GM12878 (cell line): ENCODE measurements at regions not wholly inside any gene's neighbourhood (a gene's known extent, or its start where the extent isn't known, plus 50 kb on each side); places are given as distances from the start of the nearest gene placed in this dataset.

Experiments used
- DPF2 ChIP-seq: fragments of 450-650 bp; IDR thresholded peaks from 2 replicates; pipeline ENCODE4 v1.6.1; 2017; ENCODE audit warnings: mild to moderate bottlenecking
- IKZF2 ChIP-seq, 2 experiments: fragments of 450-650 bp; IDR thresholded peaks; 2 replicates each; pipeline ENCODE4 v1.6.1; 2017; ENCODE audit warnings: mild to moderate bottlenecking in 2 of 2, moderate library complexity in 2 of 2
- SMAD5 ChIP-seq: IDR thresholded peaks from 2 replicates; pipeline ENCODE4 v1.6.1; 2016; ENCODE audit warnings: antibody characterized with exemption, low read depth
- ZBTB40 ChIP-seq: fragments of 450-650 bp; IDR thresholded peaks from 2 replicates; pipeline ENCODE4 v1.6.1; 2016; ENCODE audit warnings: mild to moderate bottlenecking, moderate library complexity, borderline replicate concordance
- TF ChIP-seq, protein P1 (sequence below): fragments of 450-650 bp; IDR thresholded peaks from 2 replicates; pipeline ENCODE4 v1.6.1; 2017; ENCODE audit warnings: mild to moderate bottlenecking, low read depth, inconsistent platforms; ENCODE audit not compliant: poor library complexity, severe bottlenecking
- TF ChIP-seq, protein P2 (sequence below): fragments of 150-350 bp; IDR thresholded peaks from 2 replicates; pipeline ENCODE4 v1.6.1; 2016; ENCODE audit warnings: low read depth, low read length
- TF ChIP-seq, protein P3 (sequence below): IDR thresholded peaks from 2 replicates; pipeline ENCODE4 v1.6.1; 2011; ENCODE audit warnings: low read depth, low read length, improper control_type of control experiment, borderline replicate concordance

GRCh38 chr3:127375151-127375930 lies 87.5 kb upstream of the PRR20G start (continued):
- TF ChIP-seq ZBTB40 (no peak), IKZF2 (IDR thresholded peaks at IDR 0.05) (no peak), DPF2 (no peak), SMAD5 (no peak)
- TF ChIP-seq, protein P1, sequence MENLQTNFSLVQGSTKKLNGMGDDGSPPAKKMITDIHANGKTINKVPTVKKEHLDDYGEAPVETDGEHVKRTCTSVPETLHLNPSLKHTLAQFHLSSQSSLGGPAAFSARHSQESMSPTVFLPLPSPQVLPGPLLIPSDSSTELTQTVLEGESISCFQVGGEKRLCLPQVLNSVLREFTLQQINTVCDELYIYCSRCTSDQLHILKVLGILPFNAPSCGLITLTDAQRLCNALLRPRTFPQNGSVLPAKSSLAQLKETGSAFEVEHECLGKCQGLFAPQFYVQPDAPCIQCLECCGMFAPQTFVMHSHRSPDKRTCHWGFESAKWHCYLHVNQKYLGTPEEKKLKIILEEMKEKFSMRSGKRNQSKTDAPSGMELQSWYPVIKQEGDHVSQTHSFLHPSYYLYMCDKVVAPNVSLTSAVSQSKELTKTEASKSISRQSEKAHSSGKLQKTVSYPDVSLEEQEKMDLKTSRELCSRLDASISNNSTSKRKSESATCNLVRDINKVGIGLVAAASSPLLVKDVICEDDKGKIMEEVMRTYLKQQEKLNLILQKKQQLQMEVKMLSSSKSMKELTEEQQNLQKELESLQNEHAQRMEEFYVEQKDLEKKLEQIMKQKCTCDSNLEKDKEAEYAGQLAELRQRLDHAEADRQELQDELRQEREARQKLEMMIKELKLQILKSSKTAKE: no peak
- TF ChIP-seq, protein P2, sequence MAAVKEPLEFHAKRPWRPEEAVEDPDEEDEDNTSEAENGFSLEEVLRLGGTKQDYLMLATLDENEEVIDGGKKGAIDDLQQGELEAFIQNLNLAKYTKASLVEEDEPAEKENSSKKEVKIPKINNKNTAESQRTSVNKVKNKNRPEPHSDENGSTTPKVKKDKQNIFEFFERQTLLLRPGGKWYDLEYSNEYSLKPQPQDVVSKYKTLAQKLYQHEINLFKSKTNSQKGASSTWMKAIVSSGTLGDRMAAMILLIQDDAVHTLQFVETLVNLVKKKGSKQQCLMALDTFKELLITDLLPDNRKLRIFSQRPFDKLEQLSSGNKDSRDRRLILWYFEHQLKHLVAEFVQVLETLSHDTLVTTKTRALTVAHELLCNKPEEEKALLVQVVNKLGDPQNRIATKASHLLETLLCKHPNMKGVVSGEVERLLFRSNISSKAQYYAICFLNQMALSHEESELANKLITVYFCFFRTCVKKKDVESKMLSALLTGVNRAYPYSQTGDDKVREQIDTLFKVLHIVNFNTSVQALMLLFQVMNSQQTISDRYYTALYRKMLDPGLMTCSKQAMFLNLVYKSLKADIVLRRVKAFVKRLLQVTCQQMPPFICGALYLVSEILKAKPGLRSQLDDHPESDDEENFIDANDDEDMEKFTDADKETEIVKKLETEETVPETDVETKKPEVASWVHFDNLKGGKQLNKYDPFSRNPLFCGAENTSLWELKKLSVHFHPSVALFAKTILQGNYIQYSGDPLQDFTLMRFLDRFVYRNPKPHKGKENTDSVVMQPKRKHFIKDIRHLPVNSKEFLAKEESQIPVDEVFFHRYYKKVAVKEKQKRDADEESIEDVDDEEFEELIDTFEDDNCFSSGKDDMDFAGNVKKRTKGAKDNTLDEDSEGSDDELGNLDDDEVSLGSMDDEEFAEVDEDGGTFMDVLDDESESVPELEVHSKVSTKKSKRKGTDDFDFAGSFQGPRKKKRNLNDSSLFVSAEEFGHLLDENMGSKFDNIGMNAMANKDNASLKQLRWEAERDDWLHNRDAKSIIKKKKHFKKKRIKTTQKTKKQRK: no peak
- TF ChIP-seq, protein P3, sequence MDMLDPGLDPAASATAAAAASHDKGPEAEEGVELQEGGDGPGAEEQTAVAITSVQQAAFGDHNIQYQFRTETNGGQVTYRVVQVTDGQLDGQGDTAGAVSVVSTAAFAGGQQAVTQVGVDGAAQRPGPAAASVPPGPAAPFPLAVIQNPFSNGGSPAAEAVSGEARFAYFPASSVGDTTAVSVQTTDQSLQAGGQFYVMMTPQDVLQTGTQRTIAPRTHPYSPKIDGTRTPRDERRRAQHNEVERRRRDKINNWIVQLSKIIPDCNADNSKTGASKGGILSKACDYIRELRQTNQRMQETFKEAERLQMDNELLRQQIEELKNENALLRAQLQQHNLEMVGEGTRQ: no peak
